B cell (primary cell): ENCODE measurements at regions not wholly inside any gene's neighbourhood (a gene's known extent, or its start where the extent isn't known, plus 50 kb on each side); places are given as distances from the start of the nearest gene placed in this dataset.

Experiments
- EZH2 ChIP-seq: IDR thresholded peaks from 2 replicates; pipeline ENCODE4 v1.6.1; 2012; ENCODE audit warnings: borderline replicate concordance, low read depth, mild to moderate bottlenecking, moderate library complexity, low read length; ENCODE audit not compliant: insufficient read depth, poor library complexity, severe bottlenecking
- TF ChIP-seq, protein P1 (sequence below): fragments of 200-600 bp; IDR thresholded peaks from one replicate; pipeline ENCODE4 v1.8.0; 2022; ENCODE audit warnings: antibody characterized with exemption, mild to moderate bottlenecking

GRCh38 chr20:39795401-39796272 lies 833.5 kb downstream of the DHX35 start:
- TF ChIP-seq, protein P1, sequence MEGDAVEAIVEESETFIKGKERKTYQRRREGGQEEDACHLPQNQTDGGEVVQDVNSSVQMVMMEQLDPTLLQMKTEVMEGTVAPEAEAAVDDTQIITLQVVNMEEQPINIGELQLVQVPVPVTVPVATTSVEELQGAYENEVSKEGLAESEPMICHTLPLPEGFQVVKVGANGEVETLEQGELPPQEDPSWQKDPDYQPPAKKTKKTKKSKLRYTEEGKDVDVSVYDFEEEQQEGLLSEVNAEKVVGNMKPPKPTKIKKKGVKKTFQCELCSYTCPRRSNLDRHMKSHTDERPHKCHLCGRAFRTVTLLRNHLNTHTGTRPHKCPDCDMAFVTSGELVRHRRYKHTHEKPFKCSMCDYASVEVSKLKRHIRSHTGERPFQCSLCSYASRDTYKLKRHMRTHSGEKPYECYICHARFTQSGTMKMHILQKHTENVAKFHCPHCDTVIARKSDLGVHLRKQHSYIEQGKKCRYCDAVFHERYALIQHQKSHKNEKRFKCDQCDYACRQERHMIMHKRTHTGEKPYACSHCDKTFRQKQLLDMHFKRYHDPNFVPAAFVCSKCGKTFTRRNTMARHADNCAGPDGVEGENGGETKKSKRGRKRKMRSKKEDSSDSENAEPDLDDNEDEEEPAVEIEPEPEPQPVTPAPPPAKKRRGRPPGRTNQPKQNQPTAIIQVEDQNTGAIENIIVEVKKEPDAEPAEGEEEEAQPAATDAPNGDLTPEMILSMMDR, result no peak
- no peak for TF ChIP-seq EZH2
